Tibial nerve (tissue), 4 donors: ENCODE measurements at regions not wholly inside any gene's neighbourhood (a gene's known extent, or its start where the extent isn't known, plus 50 kb on each side); places are given as distances from the start of the nearest gene placed in this dataset.

Experiments used
- EP300 ChIP-seq, 2 donors: sonication (generic); formaldehyde crosslinking; IDR thresholded peaks; one replicate each; pipeline ENCODE4 v1.6.1; 2017; ENCODE audit warnings: antibody characterized with exemption in 2 of 2, mild to moderate bottlenecking in 1 of 2
- POLR2A ChIP-seq, 2 donors: fragments of 450-650 bp; IDR thresholded peaks; one replicate each; pipeline ENCODE4 v1.6.1; 2017; ENCODE audit warnings: antibody characterized with exemption in 2 of 2, mild to moderate bottlenecking in 2 of 2, moderate library complexity in 2 of 2
- TF ChIP-seq, protein P1 (sequence below), 5 experiments: fragments of 200-600 bp in 3 of 5; fragments of 450-650 bp in 2 of 5; sonication (generic) in 3 of 5; IDR thresholded peaks; one replicate each; pipeline ENCODE4 v1.5.1; 2016 to 2019; ENCODE audit warnings: antibody characterized with exemption in 5 of 5, mild to moderate bottlenecking in 3 of 5, moderate library complexity in 2 of 5

GRCh38 chr2:195251214-195251613 lies 405.8 kb upstream of the SLC39A10 start:
- TF ChIP-seq, protein P1, sequence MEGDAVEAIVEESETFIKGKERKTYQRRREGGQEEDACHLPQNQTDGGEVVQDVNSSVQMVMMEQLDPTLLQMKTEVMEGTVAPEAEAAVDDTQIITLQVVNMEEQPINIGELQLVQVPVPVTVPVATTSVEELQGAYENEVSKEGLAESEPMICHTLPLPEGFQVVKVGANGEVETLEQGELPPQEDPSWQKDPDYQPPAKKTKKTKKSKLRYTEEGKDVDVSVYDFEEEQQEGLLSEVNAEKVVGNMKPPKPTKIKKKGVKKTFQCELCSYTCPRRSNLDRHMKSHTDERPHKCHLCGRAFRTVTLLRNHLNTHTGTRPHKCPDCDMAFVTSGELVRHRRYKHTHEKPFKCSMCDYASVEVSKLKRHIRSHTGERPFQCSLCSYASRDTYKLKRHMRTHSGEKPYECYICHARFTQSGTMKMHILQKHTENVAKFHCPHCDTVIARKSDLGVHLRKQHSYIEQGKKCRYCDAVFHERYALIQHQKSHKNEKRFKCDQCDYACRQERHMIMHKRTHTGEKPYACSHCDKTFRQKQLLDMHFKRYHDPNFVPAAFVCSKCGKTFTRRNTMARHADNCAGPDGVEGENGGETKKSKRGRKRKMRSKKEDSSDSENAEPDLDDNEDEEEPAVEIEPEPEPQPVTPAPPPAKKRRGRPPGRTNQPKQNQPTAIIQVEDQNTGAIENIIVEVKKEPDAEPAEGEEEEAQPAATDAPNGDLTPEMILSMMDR (IDR thresholded peaks at IDR 0.05): no peak
- TF ChIP-seq POLR2A (IDR thresholded peaks at IDR 0.05): no peak
- no peak for TF ChIP-seq EP300 (IDR thresholded peaks at IDR 0.05)
